ENCODE measurements at regions not wholly inside any gene's neighbourhood (a gene's known extent, or its start where the extent isn't known, plus 50 kb on each side); places are given as distances from the start of the nearest gene placed in this dataset.

DNA sequence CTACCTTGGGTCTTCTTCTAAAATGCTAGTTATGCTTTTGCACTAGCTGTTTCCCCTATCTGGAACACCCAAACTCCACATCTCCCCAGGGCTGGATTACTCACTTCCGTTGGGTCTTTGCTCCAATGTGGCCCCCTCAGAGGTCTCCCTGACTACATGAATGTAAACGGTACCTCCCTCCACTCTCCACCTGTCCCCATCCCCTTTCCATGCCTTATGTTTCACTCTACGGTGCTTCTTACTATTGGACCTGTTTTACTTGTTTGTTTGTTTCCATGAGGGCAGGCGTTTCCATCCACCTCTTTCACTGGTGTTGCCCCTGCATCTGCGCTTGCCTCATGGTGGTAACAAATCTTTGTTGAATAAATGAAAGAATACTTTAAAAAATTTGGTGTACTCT lies 256.4 kb downstream of the SNAPC1 start:
- DNase-seq, result no peak

DNA sequence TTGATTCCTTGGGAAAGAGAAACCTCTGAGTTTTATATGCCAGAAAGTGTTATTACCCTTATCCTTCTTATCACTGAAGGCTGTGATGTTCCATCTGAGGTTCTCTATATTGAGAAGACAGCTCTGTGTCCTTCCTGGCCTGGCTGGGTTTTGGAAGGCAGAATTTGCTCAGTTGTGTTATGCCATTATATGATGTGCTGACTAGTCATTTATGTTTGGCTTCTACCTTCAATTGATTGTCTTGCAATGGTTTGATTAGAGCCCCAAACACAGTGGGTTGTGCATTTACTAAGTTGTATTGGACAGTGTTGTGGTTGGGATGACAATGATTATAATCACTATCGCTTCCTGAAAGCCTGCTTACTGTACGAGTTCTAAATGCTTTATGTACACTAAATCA lies 265.7 kb downstream of the SNAPC1 start:
- DNase-seq, result no peak

DNA sequence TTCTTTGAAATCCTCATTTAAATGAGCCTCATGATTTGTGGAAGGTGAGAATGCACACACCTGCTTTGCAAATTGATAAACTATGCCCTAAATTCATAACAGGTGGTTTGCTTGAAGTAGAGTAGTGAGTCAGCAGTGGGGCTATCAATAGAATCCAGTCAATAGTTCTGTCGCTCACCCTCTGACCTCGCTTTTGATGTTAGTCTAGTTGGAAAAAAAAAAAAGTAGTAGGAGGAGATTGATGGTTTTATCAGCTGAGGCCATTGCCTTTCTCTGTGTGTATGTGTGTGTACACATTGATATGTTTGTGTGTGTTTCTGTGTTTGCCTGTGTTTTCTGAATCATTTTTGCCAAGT lies 267.3 kb downstream of the SNAPC1 start:
- no peak for DNase-seq

DNA sequence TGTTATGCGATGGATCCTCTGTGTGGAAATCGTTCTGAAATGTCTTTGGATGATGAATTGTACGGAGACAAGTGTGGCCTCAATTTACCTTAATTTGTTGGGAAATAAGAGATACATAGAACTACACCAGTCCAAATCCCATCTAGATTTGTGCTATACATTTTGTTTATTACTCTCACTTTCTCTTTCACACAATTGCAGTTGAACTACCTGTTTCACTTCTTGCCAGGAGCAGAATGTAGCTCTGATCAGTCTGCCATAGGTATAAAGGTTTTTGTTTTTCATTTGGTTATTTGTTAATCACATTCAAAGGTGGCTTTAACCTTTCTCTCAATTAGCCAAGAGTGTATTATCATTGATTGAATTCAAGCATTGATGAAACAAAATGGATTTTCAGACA lies 268.2 kb downstream of the SNAPC1 start:
- no peak for DNase-seq

DNA sequence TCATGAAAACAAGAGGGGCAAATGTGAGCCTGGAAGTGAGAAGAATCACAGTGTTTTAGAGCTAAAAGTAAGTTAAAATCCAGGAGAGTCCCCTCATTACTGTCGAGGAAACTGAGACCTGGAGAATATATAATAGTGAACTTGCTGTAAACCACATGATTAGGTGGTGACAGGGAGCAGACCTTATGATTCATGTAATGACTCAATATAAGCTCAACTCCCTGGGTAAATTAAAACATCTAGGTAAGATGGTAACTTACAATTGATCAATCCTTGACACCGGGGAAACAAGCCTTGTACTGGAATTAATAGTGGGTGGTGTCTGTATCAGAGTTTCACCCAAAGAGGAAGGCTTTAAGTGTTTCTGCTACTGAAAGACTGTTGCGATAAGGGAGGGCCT lies 269.3 kb downstream of the SNAPC1 start:
- no peak for DNase-seq

DNA sequence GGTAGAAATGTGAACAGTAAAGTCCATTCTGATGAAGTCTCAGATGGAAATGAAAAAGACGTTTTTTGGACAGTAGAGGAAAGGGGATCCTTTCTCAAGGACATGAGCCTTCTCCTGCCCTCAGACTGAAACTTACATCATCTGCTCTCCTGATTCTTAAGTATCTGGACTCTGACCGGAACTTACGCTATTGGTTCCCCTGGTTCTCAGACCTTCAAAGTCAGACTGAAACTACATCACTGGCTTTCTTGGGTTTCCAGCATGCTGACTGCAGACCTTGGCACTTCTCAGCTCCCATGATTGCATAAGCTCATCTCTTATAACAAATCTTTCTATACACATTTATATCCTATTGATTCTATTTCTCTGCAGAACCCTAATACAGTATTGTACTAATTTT lies 291.0 kb downstream of the SNAPC1 start:
- DNase-seq, result no peak

DNA sequence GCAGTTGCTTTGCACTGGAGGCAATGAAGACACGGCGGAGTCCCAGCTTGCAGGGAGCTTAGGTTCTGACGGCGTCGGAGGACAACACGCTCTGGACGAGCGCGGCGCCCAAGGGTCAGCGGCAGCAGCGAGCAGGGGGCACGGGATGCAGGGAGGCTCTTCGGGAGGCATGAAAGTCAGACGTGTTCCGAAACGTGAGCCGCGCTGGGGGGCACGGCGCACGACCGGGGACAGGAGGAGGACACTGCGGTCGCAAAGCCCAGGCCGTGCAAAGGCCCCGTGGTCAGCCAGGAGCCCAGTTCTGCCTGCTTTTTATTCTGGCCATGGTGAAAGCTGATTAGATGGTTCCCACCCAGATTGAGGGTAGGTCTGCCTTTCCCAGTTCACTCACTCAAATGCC lies 294.6 kb downstream of the SNAPC1 start:
- DNase-seq, result no peak

DNA sequence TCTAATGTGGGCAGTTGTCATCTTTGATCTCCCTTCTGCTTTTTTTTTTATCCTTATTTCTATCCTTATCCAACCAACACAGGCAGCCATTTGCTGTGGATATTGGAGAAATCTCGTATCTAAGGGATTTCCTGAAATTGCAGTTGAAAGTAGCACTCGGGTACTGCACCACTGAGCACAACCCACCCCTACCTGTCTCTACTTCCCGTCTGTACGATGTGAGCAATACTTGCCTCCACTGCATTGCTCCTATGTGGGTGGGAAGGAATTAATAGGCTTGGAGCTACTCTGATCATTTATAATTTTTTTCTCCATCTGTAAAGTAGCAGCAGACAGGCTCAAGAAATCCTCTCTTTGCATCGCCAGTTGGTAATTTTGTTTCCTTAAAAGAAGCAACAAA lies 300.4 kb downstream of the SNAPC1 start:
- no peak for DNase-seq

DNA sequence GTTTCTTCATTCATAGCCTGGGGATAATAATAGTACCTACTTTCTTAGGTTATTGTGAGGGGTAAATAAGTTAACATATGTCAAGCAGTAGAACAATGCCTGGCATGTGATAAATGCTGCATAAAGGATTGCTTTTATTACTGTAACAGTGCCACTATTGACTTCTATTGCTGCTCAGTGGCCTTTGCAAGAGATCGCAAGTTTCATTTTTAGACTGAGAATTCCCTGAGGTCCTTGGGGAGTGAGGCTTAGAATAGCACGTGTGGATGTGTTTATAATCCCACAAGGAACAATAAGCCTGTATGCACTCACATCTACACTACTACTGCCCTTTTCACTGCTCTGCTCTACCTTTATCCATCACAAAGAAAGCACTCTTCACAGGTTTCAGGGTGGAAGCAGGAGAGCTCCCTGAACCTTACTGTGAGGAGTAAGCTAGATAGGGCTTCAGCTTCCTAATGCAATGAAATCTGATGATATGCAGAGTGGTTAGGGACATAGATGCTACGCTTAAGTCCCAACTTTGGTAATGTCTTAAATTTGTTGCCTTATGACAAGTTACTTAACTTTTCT lies 302.6 kb downstream of the SNAPC1 start:
- DNase-seq, result no peak

DNA sequence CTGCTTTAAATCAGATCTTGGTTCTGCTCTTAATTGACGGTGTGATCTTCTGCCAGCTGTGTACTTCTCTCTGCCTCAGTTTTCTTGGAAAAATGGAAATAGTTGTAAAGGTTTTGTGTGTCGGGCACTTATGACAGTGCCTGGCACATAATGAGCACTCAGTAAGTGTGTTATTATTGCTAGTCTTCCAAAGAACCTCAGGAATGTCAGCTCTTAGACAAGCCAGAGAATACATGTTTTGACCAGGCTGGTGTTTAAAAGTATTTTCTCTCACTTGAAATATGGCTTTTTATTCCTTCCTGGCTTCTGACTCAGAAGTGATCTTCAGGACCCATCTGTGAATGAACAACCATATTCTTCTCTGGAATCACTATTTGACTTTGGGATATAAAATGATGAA lies 304.1 kb downstream of the SNAPC1 start:
- no peak for DNase-seq

DNA sequence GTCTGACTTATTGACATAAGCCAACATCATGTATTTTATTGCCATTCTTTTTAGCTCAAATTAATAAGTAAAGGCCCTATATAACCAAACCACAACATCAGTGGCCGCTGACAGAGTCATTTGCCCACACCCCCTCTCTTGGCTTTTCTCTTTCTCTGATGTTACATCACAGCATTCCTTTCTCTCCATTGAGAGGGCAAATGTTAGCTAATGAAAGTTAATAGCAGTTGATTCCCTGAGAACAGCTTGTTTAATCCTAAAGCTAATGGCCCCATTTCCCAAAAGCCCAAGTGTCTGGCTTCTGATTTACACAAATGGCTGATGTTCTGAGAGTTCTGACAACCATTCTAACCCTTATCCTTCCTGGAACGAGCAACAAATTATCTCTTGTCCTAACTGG lies 308.8 kb downstream of the SNAPC1 start:
- no peak for DNase-seq

DNA sequence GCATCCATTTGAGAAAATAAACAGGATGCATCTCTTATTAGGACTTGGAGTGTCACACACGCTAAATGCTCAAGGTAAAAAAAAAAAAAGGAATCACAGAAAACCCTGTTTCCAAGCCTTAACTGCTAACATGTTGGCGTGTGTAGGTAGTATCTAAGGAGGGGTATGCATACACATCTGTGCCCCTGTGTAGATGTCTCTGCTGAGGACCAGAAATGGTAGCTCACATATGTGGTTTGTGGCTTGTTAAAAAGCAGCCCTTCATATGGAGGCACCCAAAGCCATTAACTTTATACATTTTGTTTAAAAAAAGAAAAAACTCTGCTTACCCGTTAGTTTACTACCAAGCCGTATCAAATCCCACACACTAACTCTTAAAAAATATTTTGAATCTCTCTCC lies 314.1 kb downstream of the SNAPC1 start:
- no peak for DNase-seq

DNA sequence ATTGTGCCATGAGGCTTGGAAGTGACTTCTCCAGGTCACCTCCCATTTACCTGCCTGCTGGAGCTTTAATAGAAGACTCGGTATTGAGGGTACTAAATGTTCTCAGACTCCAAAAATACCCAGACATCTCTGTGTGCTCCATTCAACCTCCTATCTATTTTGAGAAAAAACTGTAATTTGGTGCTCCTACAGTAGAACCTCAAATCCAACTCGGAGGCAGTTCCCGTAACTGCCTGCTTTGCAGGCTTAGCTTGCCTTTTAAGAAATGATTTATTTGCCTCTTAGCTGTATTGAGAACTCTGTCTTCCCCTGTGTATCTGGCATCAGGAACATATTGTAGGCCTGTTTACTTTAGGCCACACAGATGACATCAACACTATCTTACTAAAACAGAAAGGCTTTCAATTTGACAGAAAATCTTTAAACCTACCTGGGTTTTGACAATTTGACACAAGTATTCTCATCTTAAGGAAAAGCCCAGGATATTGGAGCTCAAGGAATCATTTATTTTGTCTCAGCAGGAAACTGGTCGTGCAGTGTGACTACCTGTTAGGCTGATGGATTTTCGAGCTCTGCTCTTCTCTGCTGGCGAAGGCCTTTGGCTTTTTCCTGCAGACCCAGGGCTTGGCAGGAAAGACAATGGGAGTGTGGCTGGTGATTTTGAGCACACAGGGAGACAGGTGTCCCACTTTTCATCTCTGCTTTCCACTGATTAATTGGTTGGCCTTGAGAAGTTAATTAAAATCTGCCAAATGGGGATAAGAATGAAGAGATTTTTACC lies 314.8 kb downstream of the SNAPC1 start:
- DNase-seq, result no peak

DNA sequence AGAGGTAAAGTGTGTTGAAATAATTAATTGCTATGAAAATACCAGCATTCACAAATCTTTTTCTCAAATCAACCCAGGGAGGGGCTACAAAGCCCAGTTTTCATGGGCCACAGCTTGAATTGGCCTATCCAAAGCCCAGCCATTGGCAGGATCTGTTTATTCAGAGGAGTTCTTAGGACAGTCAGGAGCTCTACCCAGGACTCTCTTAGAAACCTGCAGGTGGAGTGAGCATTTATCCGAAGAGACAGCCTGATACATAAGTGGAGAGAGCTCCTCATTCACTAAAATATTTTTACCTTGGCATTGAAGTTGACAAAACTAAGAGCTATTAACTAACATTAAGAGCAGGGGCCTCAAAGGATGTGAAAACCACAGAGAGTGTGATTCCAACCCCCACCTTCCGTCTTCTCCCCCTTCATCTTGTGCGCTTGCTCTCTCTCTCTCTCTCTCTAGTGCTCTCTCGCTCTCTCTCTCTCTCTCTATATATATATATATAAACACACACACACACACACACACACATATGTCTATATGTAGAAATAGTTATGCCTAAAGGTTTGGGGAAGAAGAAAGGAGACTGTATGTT lies 315.5 kb downstream of the SNAPC1 start:
- peak; percentile 34 to 49 for DNase-seq

DNA sequence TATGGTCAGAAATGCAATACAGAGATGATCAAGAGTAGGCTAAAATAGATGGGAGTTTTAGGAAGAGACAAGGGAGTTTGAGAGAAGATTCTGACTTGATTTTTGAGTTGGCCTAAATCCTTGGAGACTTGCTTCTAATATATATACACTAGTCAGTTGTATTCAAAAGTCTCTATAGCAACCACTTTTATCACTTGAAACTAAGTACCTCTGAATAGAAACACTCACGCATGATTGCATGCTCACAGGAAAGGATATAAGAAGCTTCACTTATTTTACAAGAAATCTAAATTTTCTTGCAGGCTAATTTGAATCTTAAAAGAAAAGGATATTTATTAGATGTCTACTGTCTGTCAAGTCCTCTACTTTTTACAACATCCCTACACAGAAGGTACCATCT lies 316.8 kb downstream of the SNAPC1 start:
- DNase-seq, result no peak

DNA sequence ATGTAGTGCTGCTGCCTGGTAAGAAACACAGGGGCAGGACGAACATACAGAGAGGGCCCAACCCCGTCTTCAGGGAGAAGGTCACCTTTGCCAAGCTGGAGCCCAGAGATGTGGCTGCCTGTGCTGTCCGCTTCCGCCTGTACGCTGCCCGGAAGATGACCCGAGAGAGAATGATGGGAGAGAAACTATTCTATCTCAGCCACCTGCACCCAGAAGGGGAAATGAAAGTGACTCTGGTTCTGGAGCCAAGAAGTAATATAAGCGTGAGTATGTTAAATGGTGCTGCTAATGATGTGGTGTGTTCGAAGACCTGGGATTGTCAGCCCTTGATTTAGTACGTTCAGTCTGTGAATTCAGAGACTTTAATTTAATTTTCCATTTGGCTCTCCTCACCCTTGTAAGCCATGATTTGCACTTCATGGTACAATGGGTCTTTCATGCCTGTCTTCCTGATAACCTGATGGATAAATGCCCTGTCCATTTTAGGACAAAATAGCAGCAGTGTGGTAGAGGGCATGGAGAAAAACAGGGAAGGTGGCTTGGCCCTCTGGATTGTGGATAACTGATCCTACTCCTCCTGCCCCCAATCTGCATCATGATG lies 318.9 kb downstream of the SNAPC1 start:
- peak in 1 of 2 donors; percentile 42 for DNase-seq

DNA sequence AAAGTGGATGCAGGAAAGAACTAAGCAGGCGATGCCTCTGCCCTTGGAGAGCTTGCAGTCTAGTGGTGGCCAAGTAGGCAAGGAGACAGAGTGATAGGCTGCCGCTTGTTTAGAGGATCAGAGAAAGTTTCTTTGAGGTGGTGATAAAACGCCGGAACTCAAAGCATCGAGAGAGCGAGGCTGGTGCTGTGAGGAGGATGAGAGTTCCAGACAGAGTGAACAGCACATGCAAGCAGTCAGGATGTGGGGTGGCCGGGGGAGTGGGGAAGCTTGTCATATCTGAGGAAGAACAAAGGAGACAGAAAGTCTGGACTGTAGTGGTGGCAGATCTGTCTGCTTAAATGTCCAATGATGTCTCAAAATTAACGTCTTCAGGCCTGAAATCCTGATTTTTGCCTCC lies 319.7 kb downstream of the SNAPC1 start:
- DNase-seq, result no peak

DNA sequence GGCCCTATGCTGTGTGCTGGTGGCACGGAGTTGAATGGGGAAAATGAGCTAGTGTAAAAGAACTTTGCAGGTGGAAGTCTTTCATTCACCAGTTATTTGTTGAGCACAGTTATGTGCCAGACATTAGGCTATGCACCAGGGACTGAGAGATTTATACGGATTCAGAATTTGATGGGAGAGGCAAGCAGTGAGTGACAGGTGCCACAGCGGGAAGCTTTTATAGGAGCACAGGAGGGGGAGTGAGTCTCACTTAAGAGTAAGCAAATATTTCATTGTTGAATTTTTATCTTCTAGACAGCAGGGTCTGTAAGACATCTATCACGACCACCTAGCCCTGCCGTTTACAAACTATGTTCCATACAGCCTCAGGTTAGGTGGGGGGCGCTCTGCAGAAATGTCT lies 320.6 kb downstream of the SNAPC1 start:
- no peak for DNase-seq

DNA sequence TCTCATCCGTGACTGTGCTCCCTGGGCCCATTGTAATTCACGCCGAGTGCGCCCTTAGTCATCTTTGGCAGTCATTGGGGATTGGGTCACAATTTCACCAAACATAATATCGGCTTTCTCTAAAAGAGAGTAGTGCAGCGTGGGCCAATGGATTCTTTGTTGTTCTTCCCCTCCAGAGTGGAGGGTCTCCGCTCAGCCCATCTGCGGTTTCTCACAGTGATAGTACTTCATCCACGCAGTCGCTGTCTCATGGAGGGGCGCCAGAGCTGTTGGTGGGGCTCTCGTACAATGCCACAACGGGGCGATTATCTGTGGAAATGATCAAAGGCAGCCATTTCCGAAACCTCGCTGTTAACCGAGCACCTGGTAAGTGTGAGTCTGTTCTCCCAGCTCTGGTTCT lies 321.8 kb downstream of the SNAPC1 start:
- DNase-seq, result no peak

DNA sequence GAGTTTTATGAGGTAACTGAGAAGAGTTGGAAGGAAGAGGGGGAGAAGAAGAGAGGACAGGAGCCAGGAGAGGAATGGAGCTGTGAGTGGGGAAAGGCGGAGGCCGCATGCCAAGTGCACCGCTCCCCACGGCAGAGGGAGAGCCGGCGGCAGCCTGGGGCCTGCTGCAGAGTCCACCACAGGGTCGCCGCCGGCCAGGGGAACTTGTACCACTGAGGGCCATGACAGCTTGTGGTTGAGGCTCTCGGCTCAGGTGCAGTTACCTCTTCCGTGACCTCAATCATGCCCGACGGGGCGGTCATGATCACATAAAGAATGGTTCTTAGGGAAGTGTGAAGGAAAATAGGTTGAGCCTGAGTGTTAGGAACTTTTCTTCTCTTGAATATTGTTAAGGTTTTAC lies 325.0 kb downstream of the SNAPC1 start:
- no peak for DNase-seq

DNA sequence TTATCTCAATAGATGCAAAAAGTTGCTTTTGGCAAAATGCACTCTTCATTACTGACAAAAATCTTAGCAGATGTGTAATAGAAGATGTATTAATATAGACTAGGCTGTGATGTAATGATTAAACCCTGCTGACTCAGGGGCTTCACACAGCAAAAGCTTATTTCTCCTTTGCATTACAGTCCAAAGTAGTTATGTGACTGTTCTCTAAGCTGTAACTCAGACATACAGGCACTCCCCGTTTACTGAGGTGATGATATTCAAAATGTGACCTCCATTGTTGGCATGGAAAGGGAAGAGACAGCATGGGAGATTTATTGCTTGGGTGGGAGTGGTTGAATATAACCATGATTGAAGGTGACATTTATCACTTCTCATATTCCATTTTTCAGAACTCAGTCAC lies 331.5 kb downstream of the SNAPC1 start:
- DNase-seq, result no peak

DNA sequence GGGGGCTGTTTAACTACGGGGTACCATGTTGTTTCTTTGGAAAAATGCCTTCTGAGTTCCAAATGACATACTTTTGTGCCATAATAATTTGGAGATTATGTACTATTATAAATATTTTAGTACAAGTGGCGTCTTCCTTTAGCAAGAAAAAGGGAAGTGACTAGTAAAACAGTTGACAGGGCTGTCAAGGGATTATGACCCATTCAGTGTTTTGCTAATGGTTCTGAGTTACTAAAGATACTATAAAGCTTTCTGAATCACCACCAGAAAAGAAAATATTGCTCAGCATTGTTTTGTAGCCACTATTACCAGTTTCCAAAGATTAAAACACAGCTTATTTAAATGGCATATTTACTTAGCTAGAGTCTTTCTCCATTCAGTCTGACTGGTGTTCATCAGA lies 334.9 kb downstream of the SNAPC1 start:
- DNase-seq, result no peak

DNA sequence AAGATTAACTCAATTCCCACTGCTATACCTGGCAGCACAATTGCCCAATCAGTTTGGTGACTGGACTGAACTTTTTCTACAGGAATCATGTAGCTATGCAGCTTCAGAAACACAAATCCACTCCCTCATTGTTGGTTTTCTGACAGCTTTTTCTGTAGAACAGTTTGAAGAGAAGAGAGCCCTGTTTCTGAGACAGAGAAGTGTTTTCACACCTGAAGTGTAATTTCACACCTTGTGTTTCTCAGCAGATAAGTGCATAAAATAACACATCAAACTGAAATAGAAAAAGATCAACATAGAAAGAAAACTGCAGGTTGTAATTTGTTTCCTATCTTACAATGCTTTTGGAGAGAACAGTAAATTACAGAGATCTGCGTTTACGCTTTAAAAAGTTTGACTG lies 335.6 kb downstream of the SNAPC1 start:
- DNase-seq, result peak in 1 of 2 donors; percentile 14

DNA sequence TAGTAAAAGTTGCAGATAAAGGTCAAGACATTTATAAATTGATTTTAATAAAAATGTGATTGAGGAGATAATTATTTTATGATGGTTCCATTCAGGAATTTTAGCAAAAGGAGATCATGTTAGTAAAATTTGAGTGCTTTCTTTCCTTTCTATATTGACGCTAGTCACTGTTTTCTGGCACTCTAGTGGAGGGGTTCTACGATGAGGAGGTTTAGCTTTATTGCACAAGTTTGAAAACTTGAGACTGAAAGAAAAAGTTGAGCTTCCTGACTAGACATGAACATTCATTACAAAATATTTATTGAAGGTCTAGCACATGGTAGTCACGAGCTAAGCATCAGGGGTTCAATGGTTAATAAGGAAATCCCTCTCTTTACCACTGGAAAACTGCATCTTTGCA lies 336.1 kb downstream of the SNAPC1 start:
- no peak for DNase-seq
